Left kidney (tissue), 1 donor: ENCODE measurements at regions not wholly inside any gene's neighbourhood (a gene's known extent, or its start where the extent isn't known, plus 50 kb on each side); places are given as distances from the start of the nearest gene placed in this dataset.

ENCODE experiments used
- DNase-seq: peaks from one replicate; pipeline ENCODE4 v3.0.0-alpha.2; 2013

GRCh38 chr11:113634940-113635575 lies 71.0 kb downstream of the TMPRSS5 start:
- DNase-seq, result no peak

- DNase-seq, result no peak
Measured at GRCh38 chr11:113632981-113633380, 73.1 kb downstream of the TMPRSS5 start.

- DNase-seq, result no peak
Measured at GRCh38 chr11:113629562-113629961, 76.5 kb downstream of the TMPRSS5 start.

GRCh38 chr11:113628912-113629311 lies 77.2 kb downstream of the TMPRSS5 start:
- no peak for DNase-seq

GRCh38 chr11:113627946-113628345 lies 78.2 kb downstream of the TMPRSS5 start:
- no peak for DNase-seq

- no peak for DNase-seq
Measured at GRCh38 chr11:113627297-113627696, 78.8 kb downstream of the TMPRSS5 start.

GRCh38 chr11:113626736-113627135 lies 79.4 kb downstream of the TMPRSS5 start:
- no peak for DNase-seq

- no peak for DNase-seq
Measured at GRCh38 chr11:113623114-113623513, 83.0 kb downstream of the TMPRSS5 start.

- DNase-seq, result no peak
Measured at GRCh38 chr11:113618360-113618759, 87.7 kb downstream of the TMPRSS5 start.

GRCh38 chr11:113615773-113616172 lies 90.3 kb downstream of the TMPRSS5 start:
- DNase-seq, result no peak

- DNase-seq, result no peak
Measured at GRCh38 chr11:113615098-113615497, 91.0 kb downstream of the TMPRSS5 start.

- DNase-seq, result no peak
Measured at GRCh38 chr11:113614097-113614496, 92.0 kb downstream of the TMPRSS5 start.

- no peak for DNase-seq
Measured at GRCh38 chr11:113613619-113614018, 92.5 kb downstream of the TMPRSS5 start.

- no peak for DNase-seq
Measured at GRCh38 chr11:113604186-113604585, 101.9 kb downstream of the TMPRSS5 start.

GRCh38 chr11:113603277-113604059 lies 102.6 kb downstream of the TMPRSS5 start:
- no peak for DNase-seq

- DNase-seq, result no peak
Measured at GRCh38 chr11:113602483-113602882, 103.6 kb downstream of the TMPRSS5 start.

GRCh38 chr11:113596658-113597057 lies 109.5 kb downstream of the TMPRSS5 start:
- DNase-seq, result no peak

- DNase-seq, result no peak
Measured at GRCh38 chr11:113595810-113596594, 110.1 kb downstream of the TMPRSS5 start.

- no peak for DNase-seq
Measured at GRCh38 chr11:113593698-113594308, 112.3 kb downstream of the TMPRSS5 start.

GRCh38 chr11:113591117-113591516 lies 115.0 kb downstream of the TMPRSS5 start:
- DNase-seq, result no peak

- no peak for DNase-seq
Measured at GRCh38 chr11:113587308-113587739, 112.1 kb upstream of the DRD2 start.

- no peak for DNase-seq
Measured at GRCh38 chr11:113584371-113584770, 109.2 kb upstream of the DRD2 start.
